SK-N-SH treated with all-trans-retinoic acid at 6 μM for 48 hours (cell line): ENCODE measurements at regions not wholly inside any gene's neighbourhood (a gene's known extent, or its start where the extent isn't known, plus 50 kb on each side); places are given as distances from the start of the nearest gene placed in this dataset.
"Not testable (repeated sequence)": the region's sequence is repeated elsewhere in the genome, so short reads cannot be mapped to it uniquely, and the experiment has no call there.

Source experiments
- ATAC-seq: fragments of 200-7000 bp; cut with Tn5 transposase; 3 replicates; pipeline ENCODE4 v1.9.1; 2020; ENCODE audit warnings: mild to moderate bottlenecking, moderate library complexity
- BACH2 ChIP-seq: fragments of 250-450 bp; sonication (Bioruptor Pico); IDR thresholded peaks from 2 replicates; pipeline ENCODE4 v1.9.0; 2021; ENCODE audit warnings: mild to moderate bottlenecking, borderline replicate concordance
- CREB5 ChIP-seq: fragments of 250-450 bp; sonication (Bioruptor Pico); IDR thresholded peaks from 2 replicates; pipeline ENCODE4 v1.5.1; 2020; ENCODE audit warnings: low read depth, mild to moderate bottlenecking, moderate library complexity
- CSDC2 ChIP-seq: fragments of 250-450 bp; sonication (Bioruptor Pico); IDR thresholded peaks from 2 replicates; pipeline ENCODE4 v1.5.0; 2020; ENCODE audit warnings: mild to moderate bottlenecking, moderate library complexity
- CSRNP3 ChIP-seq: fragments of 250-450 bp; sonication (Bioruptor Pico); IDR thresholded peaks from 2 replicates; pipeline ENCODE4 v1.5.1; 2021; ENCODE audit warnings: mild to moderate bottlenecking, moderate library complexity
- GLIS3 ChIP-seq: fragments of 250-450 bp; sonication (Bioruptor Pico); IDR thresholded peaks from 2 replicates; pipeline ENCODE4 v1.5.0; 2020; ENCODE audit warnings: mild to moderate bottlenecking, moderate library complexity
- ISL1 ChIP-seq: fragments of 250-450 bp; sonication (Bioruptor Pico); IDR thresholded peaks from 2 replicates; pipeline ENCODE4 v2.1.2; 2022; ENCODE audit warnings: mild to moderate bottlenecking, moderate library complexity
- OSR1 ChIP-seq: fragments of 250-450 bp; sonication (Bioruptor Pico); IDR thresholded peaks from 2 replicates; pipeline ENCODE4 v1.8.0; 2022; ENCODE audit warnings: moderate library complexity, mild to moderate bottlenecking, inconsistent platforms
- PATZ1 ChIP-seq: fragments of 250-450 bp; sonication (Bioruptor Pico); IDR thresholded peaks from 2 replicates; pipeline ENCODE4 v1.8.0; 2020; ENCODE audit warnings: mild to moderate bottlenecking, moderate library complexity, borderline replicate concordance
- POU6F1 ChIP-seq: fragments of 250-450 bp; sonication (Bioruptor Pico); IDR thresholded peaks from 2 replicates; pipeline ENCODE4 v1.8.0; 2021; ENCODE audit warnings: low read depth, mild to moderate bottlenecking, moderate library complexity, borderline replicate concordance
- PPARA ChIP-seq: fragments of 250-450 bp; sonication (Bioruptor Pico); IDR thresholded peaks from 2 replicates; pipeline ENCODE4 v1.5.0; 2020; ENCODE audit warnings: mild to moderate bottlenecking, borderline replicate concordance
- RARB ChIP-seq: fragments of 250-450 bp; sonication (Bioruptor Pico); IDR thresholded peaks from 2 replicates; pipeline ENCODE4 v1.8.0; 2021; ENCODE audit warnings: mild to moderate bottlenecking, moderate library complexity
- SNAI2 ChIP-seq: fragments of 250-450 bp; sonication (Bioruptor Pico); IDR thresholded peaks from 2 replicates; pipeline ENCODE4 v1.5.0; 2020; ENCODE audit warnings: mild to moderate bottlenecking, moderate library complexity
- TCF4 ChIP-seq: fragments of 250-450 bp; sonication (Bioruptor Pico); IDR thresholded peaks from 2 replicates; pipeline ENCODE4 v1.8.0; 2021; ENCODE audit warnings: mild to moderate bottlenecking, moderate library complexity, borderline replicate concordance
- TOX ChIP-seq: fragments of 250-450 bp; sonication (Bioruptor Pico); IDR thresholded peaks from 2 replicates; pipeline ENCODE4 v1.8.0; 2021; ENCODE audit warnings: mild to moderate bottlenecking, moderate library complexity, borderline replicate concordance
- TSHZ2 ChIP-seq: fragments of 250-450 bp; sonication (Bioruptor Pico); IDR thresholded peaks from 2 replicates; pipeline ENCODE4 v1.5.0; 2020; ENCODE audit warnings: mild to moderate bottlenecking, moderate library complexity
- ZC3H10 ChIP-seq: fragments of 250-450 bp; sonication (Bioruptor Pico); IDR thresholded peaks from 2 replicates; pipeline ENCODE4 v1.5.1; 2021; ENCODE audit warnings: mild to moderate bottlenecking, moderate library complexity
- ZFP3 ChIP-seq: fragments of 250-450 bp; sonication (Bioruptor Pico); IDR thresholded peaks from 2 replicates; pipeline ENCODE4 v1.5.0; 2020; ENCODE audit warnings: mild to moderate bottlenecking, moderate library complexity
- ZFP30 ChIP-seq: fragments of 450-650 bp; formaldehyde crosslinking; IDR thresholded peaks from 2 replicates; pipeline ENCODE4 v1.5.0; 2022; ENCODE audit warnings: mild to moderate bottlenecking, moderate library complexity
- ZNF565 ChIP-seq: fragments of 450-650 bp; formaldehyde crosslinking; conservative IDR thresholded peaks from 2 replicates; pipeline ENCODE4 v1.5.0; 2020; ENCODE audit warnings: low read depth, mild to moderate bottlenecking, moderate library complexity
- ZNF70 ChIP-seq: fragments of 450-650 bp; formaldehyde crosslinking; IDR thresholded peaks from 2 replicates; pipeline ENCODE4 v1.5.0; 2020; ENCODE audit warnings: mild to moderate bottlenecking, moderate library complexity

- ATAC-seq = no peak
- no peak for TF ChIP-seq CREB5 (CRISPR knock-in tag)
- TF ChIP-seq ZNF565 (CRISPR knock-in tag) = no peak
- TF ChIP-seq POU6F1 = no peak
- no peak for TF ChIP-seq ZFP3 (CRISPR knock-in tag)
- TF ChIP-seq PATZ1 = no peak
- no peak for TF ChIP-seq GLIS3 (CRISPR knock-in tag)
- TF ChIP-seq TOX = no peak
- no peak for TF ChIP-seq RARB (CRISPR knock-in tag)
- TF ChIP-seq SNAI2 (CRISPR knock-in tag) = no peak
- no peak for TF ChIP-seq TCF4
- no peak for TF ChIP-seq ZFP30
- TF ChIP-seq BACH2 (CRISPR knock-in tag) = no peak
- no peak for TF ChIP-seq OSR1
- TF ChIP-seq ISL1 = no peak
- TF ChIP-seq PPARA (CRISPR knock-in tag) = no peak
- no peak for TF ChIP-seq ZNF70 (CRISPR knock-in tag)
- TF ChIP-seq CSRNP3 (CRISPR knock-in tag) = no peak
- no peak for TF ChIP-seq TSHZ2 (CRISPR knock-in tag)
- TF ChIP-seq CSDC2 (CRISPR knock-in tag) = no peak
- no peak for TF ChIP-seq ZC3H10 (CRISPR knock-in tag)
These were observed 698.7 kb upstream of the ADGRL4 start for GRCh38 chr1:79705218-79705617.

- no peak for ATAC-seq
- no peak for TF ChIP-seq PATZ1
- TF ChIP-seq TCF4 = no peak
- no peak for TF ChIP-seq PPARA (CRISPR knock-in tag)
- TF ChIP-seq TSHZ2 (CRISPR knock-in tag) = no peak
These were observed 697.5 kb upstream of the ADGRL4 start for GRCh38 chr1:79704067-79704466.

- not testable (repeated sequence) for ATAC-seq
These were observed 695.9 kb upstream of the ADGRL4 start for GRCh38 chr1:79702336-79702999.
